Mucosa of rectum (tissue), 2 donors: ENCODE measurements at regions not wholly inside any gene's neighbourhood (a gene's known extent, or its start where the extent isn't known, plus 50 kb on each side); places are given as distances from the start of the nearest gene placed in this dataset.

ENCODE experiments used
- H3K27ac ChIP-seq, 2 donors: one replicate each; pipeline ENCODE4 v1.7.0; 2013; ENCODE audit warnings: inconsistent platforms in 2 of 2, low read depth in 2 of 2, low read length in 2 of 2
- H3K27me3 ChIP-seq, 2 donors: one replicate each; pipeline ENCODE4 v1.7.0; 2013; ENCODE audit warnings: low read length in 2 of 2; ENCODE audit not compliant: control insufficient read depth in 2 of 2, insufficient read depth in 2 of 2
- H3K36me3 ChIP-seq, 2 donors: one replicate each; pipeline ENCODE4 v1.7.0; 2013; ENCODE audit warnings: low read length in 2 of 2; ENCODE audit not compliant: control insufficient read depth in 2 of 2, insufficient read depth in 2 of 2
- H3K4me1 ChIP-seq, 2 donors: one replicate each; pipeline ENCODE4 v1.7.0; 2013; ENCODE audit warnings: low read length in 2 of 2, mild to moderate bottlenecking in 1 of 2; ENCODE audit not compliant: control insufficient read depth in 2 of 2, insufficient read depth in 2 of 2
- H3K4me3 ChIP-seq, 2 donors: one replicate each; pipeline ENCODE4 v1.7.0; 2013; ENCODE audit warnings: low read length in 2 of 2
- H3K9ac ChIP-seq, 2 donors: one replicate each; pipeline ENCODE4 v1.7.0; 2013; ENCODE audit warnings: low read length in 2 of 2, low read depth in 1 of 2, mild to moderate bottlenecking in 1 of 2
- H3K9me3 ChIP-seq, 2 donors: one replicate each; pipeline ENCODE4 v1.7.0; 2013; ENCODE audit warnings: low read length in 2 of 2; ENCODE audit not compliant: control insufficient read depth in 2 of 2
- donor health status: healthy.
- donor health status: Normal muscosa, but diverticular disease.

- no peaks in the 10 kb centered on the region for H3K36me3 ChIP-seq
- no peaks in the 10 kb centered on the region for H3K4me1 ChIP-seq
- H3K9me3 ChIP-seq = peaks cover 0 to 3% of the 10 kb centered on the region in 2 donors
- no peak overlapping the region for H3K4me3 ChIP-seq
- no peak overlapping the region for H3K27ac ChIP-seq
- no peaks in the 10 kb centered on the region for H3K27me3 ChIP-seq
- H3K9ac ChIP-seq = no peak overlapping the region
Observed at GRCh38 chr15:66919421-66919820, 146.0 kb upstream of the SMAD3 start.

- Histone ChIP-seq H3K9me3 (peaks cover 0 to 3% of the 10 kb centered on the region in 2 donors), H3K27me3 (no peaks in the 10 kb centered on the region), H3K4me1 (no peaks in the 10 kb centered on the region), H3K27ac (no peak overlapping the region), H3K4me3 (peak overlapping the region in 1 of 2 donors; percentile 1), H3K9ac (no peak overlapping the region), H3K36me3 (no peaks in the 10 kb centered on the region)
Observed at GRCh38 chr15:66921319-66921915, 144.0 kb upstream of the SMAD3 start.

- peaks cover 0 to 3% of the 10 kb centered on the region in 2 donors for H3K9me3 ChIP-seq
- H3K9ac ChIP-seq = no peak overlapping the region
- H3K27ac ChIP-seq = no peak overlapping the region
- no peak overlapping the region for H3K4me3 ChIP-seq
- no peaks in the 10 kb centered on the region for H3K36me3 ChIP-seq
- H3K27me3 ChIP-seq = no peaks in the 10 kb centered on the region
- no peaks in the 10 kb centered on the region for H3K4me1 ChIP-seq
Observed at GRCh38 chr15:66922608-66923007, 142.8 kb upstream of the SMAD3 start.

GRCh38 chr15:66923438-66923881 is 141.9 kb upstream of the SMAD3 start:
- no peak overlapping the region for H3K27ac ChIP-seq
- peaks cover 0 to 3% of the 10 kb centered on the region in 2 donors for H3K9me3 ChIP-seq
- H3K27me3 ChIP-seq = no peaks in the 10 kb centered on the region
- H3K4me3 ChIP-seq = no peak overlapping the region
- H3K4me1 ChIP-seq = no peaks in the 10 kb centered on the region
- no peaks in the 10 kb centered on the region for H3K36me3 ChIP-seq
- H3K9ac ChIP-seq = no peak overlapping the region

GRCh38 chr15:66924889-66925288 is 140.5 kb upstream of the SMAD3 start:
- Histone ChIP-seq H3K4me3 (no peak overlapping the region), H3K27ac (no peak overlapping the region), H3K9ac (no peak overlapping the region), H3K4me1 (peaks cover 0 to 5% of the 10 kb centered on the region in 2 donors), H3K27me3 (no peaks in the 10 kb centered on the region), H3K9me3 (peaks cover 0 to 3% of the 10 kb centered on the region in 2 donors), H3K36me3 (no peaks in the 10 kb centered on the region)

GRCh38 chr15:66925721-66926120 is 139.7 kb upstream of the SMAD3 start:
- peaks cover 8 to 11% of the 10 kb centered on the region in 2 donors for H3K4me1 ChIP-seq
- H3K4me3 ChIP-seq = no peak overlapping the region
- H3K36me3 ChIP-seq = no peaks in the 10 kb centered on the region
- H3K27me3 ChIP-seq = no peaks in the 10 kb centered on the region
- H3K9ac ChIP-seq = no peak overlapping the region
- peaks cover 0 to 3% of the 10 kb centered on the region in 2 donors for H3K9me3 ChIP-seq
- H3K27ac ChIP-seq = no peak overlapping the region

GRCh38 chr15:66927201-66928077 is 138.0 kb upstream of the SMAD3 start:
- H3K4me1 ChIP-seq = peaks cover 21 to 24% of the 10 kb centered on the region in 2 donors
- H3K9me3 ChIP-seq = peaks cover 0 to 3% of the 10 kb centered on the region in 2 donors
- no peaks in the 10 kb centered on the region for H3K36me3 ChIP-seq
- no peaks in the 10 kb centered on the region for H3K27me3 ChIP-seq
- no peak overlapping the region for H3K4me3 ChIP-seq
- H3K9ac ChIP-seq = no peak overlapping the region
- no peak overlapping the region for H3K27ac ChIP-seq

GRCh38 chr15:66928101-66928500 is 137.3 kb upstream of the SMAD3 start:
- peaks cover 26 to 30% of the 10 kb centered on the region in 2 donors for H3K4me1 ChIP-seq
- H3K27me3 ChIP-seq = no peaks in the 10 kb centered on the region
- H3K9ac ChIP-seq = no peak overlapping the region
- no peaks in the 10 kb centered on the region for H3K36me3 ChIP-seq
- no peak overlapping the region for H3K4me3 ChIP-seq
- H3K9me3 ChIP-seq = no peaks in the 10 kb centered on the region
- no peak overlapping the region for H3K27ac ChIP-seq

- no peaks in the 10 kb centered on the region for H3K36me3 ChIP-seq
Observed at GRCh38 chr15:66928784-66929183, 136.6 kb upstream of the SMAD3 start.

GRCh38 chr15:66929843-66930402 is 135.5 kb upstream of the SMAD3 start:
- Histone ChIP-seq H3K9ac (no peak overlapping the region), H3K27ac (no peak overlapping the region), H3K4me3 (no peak overlapping the region), H3K9me3 (peaks cover 0 to 3% of the 10 kb centered on the region in 2 donors), H3K27me3 (no peaks in the 10 kb centered on the region), H3K36me3 (no peaks in the 10 kb centered on the region), H3K4me1 (peaks cover 26 to 30% of the 10 kb centered on the region in 2 donors)

More at GRCh38 chr15:66928784-66929183, 136.6 kb upstream of the SMAD3 start:
- Histone ChIP-seq H3K9me3 (peaks cover 0 to 3% of the 10 kb centered on the region in 2 donors), H3K9ac (no peak overlapping the region), H3K4me1 (peaks cover 26 to 30% of the 10 kb centered on the region in 2 donors), H3K4me3 (no peak overlapping the region), H3K27me3 (no peaks in the 10 kb centered on the region), H3K27ac (no peak overlapping the region)
